ENCODE measurements at regions not wholly inside any gene's neighbourhood (a gene's known extent, or its start where the extent isn't known, plus 50 kb on each side); places are given as distances from the start of the nearest gene placed in this dataset.

DNA sequence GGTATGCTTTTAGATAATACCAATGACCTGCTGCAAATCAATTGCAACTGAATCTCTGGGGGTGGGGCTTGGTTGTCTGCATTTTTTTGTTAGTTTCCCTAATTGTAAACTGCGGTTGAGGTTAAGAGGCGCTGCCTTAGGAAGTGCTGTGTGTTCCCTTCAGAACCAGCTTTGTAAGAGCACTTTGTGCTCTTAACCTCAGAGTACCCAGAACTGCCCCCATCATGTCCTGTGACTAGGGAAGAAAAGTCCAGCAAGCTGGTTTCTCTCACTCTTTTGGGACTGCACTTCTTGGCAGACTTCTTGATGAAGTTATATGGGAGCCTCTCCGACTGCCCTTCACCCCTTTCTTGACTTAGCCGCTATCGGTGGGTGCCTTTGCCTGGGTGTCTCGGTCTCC is 245.5 kb upstream of the CXCR4 start:
- DNase-seq, result no peak

DNA sequence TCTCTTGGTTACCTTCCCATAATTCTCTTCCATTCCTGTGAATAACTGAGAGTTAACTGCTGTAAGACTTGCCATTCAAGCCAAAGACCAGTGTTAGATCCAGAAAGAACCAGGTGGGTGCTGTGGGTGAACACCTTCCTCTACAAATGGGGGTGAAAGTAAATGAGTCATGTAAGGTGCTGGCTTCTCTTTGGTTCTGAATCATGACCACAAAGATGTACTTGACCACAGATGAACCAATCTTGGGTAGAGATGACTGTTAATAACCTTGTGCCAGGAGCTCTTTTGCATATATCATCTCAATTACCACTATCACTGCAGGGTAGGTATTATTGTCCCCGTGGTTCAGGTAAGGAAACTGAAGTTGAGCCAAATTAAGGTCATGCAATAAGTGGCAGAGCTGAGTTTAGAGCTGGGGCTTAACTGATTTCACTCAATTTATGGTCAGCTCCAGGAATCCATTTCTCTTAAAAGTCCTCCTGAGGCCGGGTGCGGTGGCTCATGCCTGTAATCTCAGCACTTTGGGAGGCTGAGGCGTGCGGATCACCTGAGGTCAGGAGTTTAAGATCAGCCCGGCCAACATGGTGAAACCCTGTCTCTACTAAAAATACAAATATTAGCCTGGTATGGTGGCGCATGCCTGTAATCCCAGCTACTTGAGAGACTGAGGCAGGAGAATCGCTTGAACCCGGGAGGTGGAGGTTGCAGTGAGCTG is 244.9 kb upstream of the CXCR4 start:
- no peak for DNase-seq

DNA sequence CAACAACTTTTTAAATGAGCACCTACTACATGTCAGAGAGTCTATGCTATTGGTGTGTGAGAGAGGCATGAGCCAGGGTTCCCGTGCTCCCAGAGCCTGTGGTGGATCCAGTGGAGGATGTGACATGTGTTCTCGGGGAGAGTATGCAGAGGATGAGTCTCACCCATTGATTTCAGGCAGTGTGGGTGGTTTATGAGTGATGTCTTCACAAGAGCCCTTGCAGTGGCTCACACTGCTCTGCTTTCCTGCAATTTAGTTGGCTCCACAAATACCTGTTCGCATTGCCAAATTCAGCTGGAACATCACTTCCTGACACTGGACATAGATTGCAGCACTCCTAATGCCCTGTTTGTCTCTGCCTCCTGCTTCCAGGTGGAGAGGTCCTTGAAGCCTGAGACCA is 243.6 kb upstream of the CXCR4 start:
- DNase-seq, result no peak

DNA sequence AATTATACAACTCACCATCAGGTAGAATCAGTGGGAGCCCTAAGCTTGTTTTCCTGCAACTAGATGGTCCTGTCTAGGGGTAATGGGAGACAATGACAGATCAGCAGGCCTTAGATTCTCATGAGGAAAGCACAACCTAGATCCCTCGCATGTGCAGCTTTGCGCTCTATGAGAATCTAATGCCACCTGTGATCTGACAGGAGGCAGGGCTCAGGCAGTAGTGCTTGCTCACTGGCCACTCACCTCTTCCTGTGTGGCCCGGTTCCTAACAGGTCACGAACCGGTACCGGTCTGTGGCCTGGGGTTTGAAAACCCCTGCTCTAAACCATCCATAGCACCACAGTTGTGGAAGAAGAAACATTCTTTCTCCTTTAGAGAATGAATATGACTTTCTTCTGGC is 242.8 kb upstream of the CXCR4 start:
- no peak for DNase-seq

DNA sequence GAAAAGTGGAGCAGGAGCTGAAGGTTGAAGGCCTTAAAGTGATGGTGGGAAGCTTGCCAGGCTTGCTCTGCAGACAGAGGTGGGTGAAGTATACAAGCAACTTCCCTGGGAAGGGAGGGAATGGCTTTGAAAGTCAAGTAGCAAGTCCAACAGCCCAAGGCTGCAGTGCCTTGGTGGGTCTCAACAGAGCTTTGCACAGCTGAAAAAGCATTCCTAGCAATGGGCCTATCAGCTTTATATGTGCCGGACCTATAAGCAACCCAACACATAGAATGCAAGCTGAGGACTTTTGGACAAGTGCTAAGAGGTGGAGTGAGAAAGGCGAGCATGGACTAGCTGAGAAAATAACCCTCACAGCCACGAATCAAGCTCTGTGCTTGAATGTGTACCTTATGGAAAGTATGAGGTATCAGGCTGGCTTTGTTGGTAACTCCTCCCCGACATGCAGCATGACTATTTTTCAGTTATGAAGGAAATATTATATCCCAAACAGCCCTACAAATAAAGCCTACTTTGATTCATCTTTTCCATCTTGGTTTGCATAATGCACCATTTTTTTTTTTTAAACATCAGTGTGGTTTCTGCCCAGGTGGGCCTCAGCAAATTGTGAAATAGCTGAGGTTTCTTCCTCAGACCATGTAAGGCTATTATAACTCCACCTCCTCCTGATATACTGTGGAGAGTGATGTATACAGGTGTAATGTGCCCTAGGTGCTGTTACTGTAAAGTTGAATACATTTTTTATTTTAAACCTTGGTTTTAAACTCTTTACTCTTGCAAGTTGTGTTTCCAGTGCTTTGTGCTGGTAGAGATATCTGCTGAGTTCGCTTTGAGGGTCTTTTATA is 241.4 kb upstream of the CXCR4 start:
- no peak for DNase-seq

DNA sequence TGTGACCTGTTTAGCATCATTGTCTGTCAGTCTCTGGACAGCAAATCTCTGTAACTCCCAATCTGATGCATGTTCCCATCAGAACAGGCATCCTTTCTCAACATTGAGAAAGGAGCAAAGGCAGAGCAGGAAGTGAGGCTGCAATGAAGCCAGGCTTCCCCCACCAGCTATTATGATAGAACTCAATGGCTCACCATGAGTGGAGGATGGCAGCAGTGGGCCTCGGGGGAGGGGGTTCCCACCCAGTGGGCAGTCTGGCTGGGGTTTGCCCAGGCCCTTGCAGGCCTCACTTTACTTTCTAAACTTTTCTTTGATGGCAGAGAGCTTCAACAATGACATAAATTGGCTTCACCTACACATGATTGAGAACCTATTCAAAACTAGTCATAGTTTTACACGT is 240.6 kb upstream of the CXCR4 start:
- DNase-seq, result no peak

DNA sequence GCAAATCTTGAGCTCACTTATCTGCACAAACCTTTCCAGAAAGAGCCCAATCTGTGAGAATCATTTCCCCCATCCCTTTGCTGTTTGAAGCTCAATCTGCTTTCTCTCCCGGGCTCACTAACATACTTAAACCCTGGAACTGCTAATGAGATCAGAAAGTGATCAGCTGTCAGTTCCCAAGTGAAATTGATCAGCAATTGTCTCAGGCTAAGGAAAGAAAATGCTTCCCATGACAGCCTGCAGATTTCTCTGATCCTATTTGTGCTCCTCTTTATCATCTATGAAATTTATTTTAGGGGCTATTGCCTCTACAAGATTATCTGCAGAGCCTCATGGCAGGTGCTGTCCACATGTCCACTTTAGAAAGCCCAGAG is 239.0 kb upstream of the CXCR4 start:
- DNase-seq, result no peak

DNA sequence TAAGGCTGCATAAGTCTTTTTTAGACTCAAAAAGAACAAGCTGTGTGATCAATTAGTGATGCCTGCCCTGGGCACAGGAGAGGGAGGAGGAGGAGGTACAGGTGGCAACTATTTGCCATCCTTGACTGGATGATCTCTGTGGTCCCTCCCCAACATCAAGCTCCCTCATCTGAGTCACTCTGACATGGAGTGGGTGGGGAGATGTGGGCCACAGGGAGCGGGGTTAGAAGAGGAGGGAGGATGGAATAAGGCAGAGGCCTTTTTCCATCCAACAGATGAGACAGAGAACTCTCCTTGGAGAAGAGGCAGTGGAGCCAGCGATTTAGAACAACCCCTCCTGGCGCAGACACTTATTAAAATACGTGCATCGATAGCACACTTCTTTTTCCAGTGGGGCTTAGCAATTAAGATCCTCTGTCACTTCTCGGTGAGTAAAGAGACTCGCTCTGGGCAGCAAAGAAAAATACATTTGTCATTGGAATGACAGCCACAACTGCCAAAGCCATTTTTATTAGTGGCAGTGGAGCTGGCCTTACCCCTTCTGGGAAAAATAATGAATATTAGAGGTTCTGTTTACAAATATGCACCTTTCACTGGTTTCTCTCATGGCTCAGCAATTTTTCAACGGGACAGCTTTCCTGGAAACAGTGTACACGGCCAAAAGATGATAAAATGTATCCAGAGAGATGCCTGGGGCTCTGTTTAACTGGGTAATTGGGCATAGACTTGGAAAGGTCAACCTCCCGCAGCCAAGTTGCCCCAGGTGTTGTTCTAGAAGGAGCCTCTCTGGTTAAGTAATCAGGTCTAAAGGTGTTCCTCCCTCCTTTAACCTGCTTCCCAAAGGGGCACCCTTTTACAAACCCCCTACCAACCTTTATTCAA is 238.4 kb upstream of the CXCR4 start:
- no peak for DNase-seq

DNA sequence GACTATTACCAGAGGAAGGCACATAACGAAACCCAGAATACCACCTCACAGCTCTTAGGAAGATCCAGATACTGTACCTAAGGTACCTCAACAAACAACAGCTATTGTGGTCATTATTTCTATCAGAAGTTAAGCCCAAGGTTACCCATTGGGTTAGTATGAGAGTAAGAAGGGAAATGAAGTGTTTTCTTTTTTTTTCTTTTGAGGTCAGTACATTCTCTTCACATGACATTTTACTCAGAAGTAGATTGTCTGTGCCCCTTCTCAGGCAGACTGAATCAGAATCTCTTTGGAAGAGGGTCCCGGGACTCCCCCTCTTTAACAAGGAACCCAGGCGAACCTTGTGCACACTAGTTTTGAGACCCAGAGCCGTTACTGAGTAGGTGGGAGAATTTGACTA is 233.7 kb upstream of the CXCR4 start:
- DNase-seq, result no peak

DNA sequence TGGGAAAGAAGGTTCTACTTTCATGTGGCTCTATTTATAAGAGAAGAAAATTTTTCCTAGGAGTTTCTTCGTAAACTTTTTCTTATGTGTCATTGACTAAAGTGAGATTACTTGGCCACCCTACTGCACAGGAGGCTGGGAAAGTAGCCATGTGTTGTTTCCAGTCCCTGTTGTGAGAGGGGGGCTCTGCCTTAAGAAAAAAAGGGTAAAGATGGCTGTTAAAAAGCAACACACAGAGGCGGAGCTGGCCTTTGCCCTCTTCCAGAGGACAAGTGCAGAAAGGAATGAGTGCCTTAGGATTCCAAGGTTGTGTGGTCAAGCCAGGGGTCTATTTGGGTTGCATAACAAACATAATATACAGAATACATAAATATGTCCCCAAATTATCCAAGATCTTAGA is 230.0 kb upstream of the CXCR4 start:
- DNase-seq, result no peak

DNA sequence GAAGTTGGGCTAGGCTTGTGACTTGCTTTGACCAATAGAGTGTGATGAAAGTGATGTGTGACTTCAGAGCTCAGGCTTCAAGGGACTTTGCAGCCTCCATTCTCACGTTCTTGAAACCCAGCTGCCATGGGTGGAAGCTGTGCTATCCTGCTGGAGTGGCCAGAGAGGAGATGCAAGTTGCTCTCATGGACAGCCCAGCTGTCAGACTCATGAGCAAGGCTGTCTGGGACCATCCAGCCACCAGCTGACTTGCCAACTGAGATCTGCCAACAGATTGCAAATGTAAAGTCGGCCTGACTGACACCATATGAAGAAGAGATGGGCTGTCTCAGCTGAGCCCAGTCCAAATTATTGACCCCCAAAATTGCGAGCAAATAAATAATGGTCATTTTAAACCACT is 226.4 kb upstream of the CXCR4 start:
- DNase-seq, result no peak

DNA sequence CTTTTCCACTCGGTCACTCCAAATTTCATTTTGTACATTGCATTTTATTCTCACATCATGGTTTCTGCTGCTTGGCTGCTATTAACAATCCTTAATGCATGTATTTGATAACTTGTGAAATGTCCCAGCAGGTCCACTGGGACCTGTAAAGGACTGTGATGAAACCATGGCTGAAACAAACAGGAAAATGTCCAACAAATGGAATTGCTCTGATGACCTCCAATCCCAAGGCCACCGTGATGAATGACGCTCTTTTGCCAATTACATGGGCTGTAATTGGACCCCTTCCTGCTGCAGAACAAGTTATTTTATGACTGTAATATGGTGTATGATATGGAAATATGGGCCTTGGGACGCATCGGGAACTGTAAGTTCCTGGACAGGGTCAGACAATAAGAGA is 224.2 kb upstream of the CXCR4 start:
- DNase-seq, result no peak

DNA sequence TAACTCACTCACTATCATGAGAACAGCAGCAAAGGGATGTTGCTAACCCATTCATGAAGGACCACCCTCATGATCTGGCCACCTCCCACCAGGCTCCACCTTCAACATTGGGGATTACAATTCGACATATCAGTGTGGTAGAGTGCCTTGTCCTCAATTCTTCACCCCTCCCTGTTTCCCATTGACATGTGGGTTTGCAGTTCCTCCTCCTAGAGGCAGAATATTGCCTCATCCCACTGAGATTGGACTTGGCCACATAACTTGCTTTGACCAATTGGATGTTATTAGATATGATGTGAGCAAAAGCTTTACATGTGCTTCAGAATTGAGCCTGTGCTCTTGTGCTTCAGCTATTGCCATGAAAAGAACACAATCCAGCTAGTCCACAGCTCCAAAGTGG is 217.0 kb upstream of the CXCR4 start:
- no peak for DNase-seq

DNA sequence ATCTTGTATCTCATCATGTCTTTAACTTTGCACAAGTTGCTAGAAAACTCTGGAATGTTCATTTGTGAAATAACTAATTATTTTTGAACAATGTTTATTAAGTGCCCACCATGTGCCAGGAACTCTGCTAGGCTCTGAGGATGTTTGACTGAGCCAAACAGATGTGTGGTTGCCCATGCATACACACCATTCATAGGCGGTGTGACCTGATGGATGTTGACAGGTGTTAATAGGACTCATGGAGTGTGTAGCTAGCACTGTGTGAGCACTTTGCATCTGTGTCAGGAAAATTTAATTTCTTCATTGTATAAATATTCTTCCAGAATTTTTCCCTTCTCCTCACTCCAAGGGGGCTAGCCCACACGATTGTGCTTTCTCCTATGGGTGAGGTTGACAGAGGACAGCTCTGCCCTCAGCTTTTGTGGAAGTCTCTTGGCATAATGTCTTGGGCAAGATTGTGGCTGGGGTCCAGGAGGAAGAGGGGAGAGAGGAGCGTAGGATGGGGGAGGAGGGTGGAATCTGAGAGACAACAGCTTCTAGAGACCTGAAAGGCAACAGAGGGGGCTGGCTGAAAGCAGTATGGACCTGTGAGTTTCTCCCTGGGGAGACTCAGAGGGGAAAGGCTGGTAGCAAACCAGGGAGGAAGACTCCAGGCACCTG is 214.6 kb upstream of the CXCR4 start:
- DNase-seq, result no peak

DNA sequence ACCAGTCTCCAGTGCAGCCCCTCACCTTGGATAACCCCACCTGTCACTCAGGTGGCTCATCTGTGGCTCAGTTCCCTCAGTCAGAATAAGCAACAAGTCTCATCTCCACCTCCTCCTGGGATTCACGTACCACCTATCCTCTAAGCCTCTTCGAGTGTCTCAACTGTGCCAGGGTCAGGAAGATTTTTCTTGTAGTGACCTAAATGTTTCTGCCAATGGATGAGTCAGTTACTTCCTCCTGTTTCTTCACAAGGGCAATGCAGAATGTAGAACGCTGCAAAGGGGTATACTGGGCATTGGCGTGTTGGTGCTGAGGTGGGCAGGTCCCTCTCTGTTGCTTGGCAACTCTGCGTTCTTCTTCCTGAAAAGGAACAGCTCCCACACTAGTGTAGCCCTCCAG is 213.3 kb upstream of the CXCR4 start:
- DNase-seq, result no peak

DNA sequence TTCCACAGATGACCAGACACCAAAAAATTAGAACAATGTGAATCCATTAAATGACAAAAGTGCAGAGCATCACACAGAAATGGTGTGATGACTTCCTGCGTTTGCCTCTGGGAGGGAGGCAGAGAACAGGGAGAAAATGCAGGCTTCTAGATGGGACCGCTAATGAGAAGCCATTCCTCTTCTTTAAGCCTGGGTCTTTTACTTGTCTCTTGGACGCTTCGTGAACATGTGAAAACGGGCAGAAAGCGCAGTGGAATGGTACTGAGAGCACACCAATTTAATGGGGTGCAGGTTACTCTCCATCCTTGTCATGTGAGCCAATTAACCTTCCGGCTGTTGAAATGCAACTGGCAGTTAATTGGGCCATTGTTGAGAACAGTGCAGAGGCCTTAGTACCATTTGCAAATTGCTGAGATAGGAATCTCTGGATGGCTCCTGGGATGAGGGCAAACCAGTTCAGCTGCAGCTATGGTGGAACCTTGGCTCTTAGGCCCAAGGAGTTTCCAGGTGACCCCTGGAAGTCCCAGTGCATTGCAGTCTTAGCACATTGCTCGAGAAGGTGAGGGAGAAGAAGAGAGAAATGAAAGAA is 210.4 kb upstream of the CXCR4 start:
- no peak for DNase-seq

DNA sequence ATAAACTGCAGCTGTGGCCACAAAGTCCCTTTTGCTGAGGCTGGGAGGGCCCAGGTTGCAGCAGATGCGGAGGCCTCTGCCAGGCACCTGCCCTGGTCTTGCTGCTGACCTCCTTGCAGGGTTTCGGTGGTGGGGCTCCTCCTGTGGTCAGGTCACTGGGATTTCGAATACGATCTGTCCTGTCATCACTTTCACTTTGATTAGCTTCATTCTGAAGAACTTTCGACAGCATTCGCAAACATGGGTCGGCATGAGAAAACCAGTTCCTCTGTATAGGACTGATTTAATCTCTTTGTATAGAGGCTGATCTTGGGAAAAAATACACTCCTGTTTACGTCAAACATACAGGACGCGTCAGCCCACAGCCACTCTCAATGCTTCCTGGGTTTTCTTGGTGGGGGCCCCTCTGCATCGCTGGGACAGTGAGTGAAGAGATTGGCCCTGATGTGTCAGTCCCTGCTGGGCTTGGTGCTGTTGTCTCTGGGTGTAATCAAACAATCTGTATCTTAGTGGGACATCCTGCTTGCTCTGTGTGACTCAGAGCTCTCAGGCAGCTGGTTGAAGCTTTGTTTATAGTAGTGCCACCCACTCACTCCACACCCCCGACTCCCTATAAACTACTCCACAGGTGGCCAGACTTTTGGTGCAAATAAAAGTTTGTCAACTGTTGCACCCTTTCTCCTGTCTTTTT is 209.4 kb upstream of the CXCR4 start:
- no peak for DNase-seq

DNA sequence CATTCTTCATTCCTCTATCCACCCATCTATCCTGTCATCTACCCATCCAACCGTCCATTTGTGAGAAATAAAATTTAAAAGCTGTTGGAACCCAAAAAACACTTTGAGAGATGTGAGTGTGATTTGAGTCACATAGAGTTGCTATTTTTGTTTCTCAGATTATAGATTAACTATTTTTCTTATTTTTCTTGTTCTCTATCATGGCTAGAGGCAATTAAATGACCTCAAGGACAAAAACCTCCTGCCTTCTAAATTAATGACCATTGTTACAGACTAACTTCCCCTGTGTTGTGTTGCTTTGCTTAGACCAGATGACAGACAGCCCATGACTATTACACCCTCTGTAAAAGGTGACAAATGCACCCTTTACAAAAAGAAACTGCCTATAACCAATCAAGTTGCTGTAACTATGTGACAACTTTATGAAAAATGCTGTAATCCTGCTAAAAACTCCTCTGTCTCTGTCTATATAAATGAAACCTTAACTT is 207.9 kb upstream of the CXCR4 start:
- no peak for DNase-seq

DNA sequence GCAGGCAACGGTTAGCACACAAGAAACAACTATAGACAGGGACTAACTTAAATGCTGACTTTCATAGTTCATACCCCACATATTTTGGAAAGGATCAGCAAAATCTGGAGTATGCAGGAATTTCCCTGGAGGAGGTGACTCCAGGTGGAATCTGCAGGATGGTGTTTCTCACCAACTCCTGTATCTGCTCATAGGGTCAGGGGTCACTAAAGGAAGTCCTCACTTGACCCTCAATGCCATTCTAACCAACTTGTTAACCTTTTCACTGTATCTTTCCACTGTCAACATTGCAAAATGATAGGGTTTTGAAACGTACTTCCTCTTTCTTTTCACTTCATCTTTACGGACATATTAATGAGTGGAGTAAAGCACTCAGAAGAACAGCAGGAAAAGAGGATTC is 207.0 kb upstream of the CXCR4 start:
- DNase-seq, result no peak

DNA sequence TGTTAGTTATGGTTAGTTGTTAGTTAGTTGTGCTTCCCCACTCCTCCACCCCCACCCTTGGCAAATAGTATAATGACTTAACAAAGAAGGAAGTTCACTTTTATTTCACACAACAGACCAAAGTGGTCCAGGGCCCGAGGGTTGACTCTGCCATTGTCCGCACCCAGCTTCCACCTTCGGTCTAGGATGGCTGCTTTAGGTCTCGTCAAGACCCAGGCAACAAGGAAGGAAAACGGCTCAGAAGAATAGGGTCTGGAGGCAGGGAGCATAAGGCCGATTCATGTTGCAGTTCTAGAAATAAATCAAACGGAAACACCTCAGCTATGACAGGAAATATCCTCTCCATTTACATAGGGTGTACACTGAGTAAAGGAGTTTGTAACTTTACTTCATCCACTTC is 206.0 kb upstream of the CXCR4 start:
- DNase-seq, result no peak

DNA sequence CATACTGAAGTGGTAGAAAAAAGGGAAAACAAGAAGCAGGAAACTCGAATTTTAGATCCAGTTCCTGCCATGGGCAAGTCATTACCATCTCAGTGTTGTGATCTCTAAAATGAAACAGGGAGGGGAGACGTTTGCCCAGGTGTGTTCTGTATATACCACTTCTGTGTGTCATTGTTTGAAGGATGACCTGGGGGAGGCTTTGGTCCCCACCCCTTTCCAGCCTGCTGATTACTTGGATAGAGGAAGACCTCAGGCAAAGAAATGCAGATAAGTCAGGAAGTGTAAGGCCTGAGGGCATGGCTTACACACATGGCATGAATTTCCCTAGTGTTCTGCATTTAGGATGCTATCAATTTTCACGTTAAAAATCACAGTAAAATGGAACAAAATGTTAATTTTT is 205.2 kb upstream of the CXCR4 start:
- DNase-seq, result no peak

DNA sequence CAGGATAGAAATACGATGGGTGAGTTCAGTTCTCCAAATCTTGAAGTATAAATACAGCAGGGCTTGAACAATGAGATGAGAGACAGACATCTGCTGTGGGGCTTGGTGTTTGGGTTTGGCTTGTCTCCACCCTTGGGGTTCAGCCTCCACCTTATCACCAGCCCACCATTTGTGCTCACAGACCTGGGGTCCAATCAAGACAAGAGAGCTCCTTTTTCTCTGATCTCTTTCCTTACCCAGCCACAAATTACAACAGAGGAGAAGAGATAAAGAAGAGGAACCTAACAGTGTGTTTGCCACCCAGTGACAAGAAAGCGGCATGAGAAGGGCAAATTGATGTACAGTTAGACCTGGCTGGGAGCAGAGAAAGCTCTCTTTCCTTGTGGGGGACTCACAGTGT is 204.5 kb upstream of the CXCR4 start:
- no peak for DNase-seq

Data from hippocampal formation (tissue), 2 donors.